ENCODE measurements at regions not wholly inside any gene's neighbourhood (a gene's known extent, or its start where the extent isn't known, plus 50 kb on each side); places are given as distances from the start of the nearest gene placed in this dataset.

DNA sequence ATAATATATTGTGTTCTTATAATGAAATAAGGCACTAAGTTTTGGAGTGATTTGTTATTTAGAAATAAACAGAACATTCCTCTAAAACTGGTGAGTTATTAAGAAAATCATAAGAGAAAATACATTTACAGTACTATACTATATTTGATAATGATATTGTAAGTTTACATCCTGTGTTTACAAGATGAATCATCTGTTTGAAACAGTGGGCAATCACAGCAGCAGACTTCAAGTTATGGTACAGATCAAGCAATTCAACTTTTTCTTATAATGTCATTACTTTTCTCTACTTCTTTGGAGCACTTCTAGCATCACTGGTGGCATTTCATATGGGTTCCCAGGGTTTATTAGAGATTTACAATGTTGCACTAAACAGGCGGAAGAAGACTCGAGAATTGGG lies 86.5 kb upstream of the BRINP3 start:
- WGBS (ENCODE audit: low lambda C conversion rate, missing lambda C conversion rate) = 72% methylated on average over 2 of the region's 2 CpGs

DNA sequence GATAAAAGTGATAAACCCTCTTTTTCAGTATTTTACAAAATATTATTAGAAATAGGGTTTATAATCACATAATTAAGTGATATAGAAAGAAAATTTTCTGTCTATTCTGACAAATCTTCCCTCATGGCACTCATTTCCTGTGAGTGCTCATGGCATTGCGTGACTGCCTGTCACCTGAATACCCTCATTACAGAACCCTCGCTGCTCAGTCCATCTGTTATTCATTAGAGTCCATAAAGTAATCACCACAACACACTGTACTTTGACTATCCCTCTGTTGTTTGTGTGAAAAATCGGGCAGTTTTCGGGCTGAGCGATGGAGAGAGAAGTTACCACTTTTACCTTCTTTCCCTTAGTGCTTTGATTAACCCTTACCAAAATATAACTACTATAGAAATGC lies 100.4 kb upstream of the BRINP3 start:
- TF ChIP-seq EZH2phosphoT487 (IDR thresholded peaks at IDR 0.05; ENCODE audit: low read depth, severe bottlenecking, unreplicated experiment) = no peak
- no peak for TF ChIP-seq EZH2 (IDR thresholded peaks at IDR 0.05; ENCODE audit: borderline replicate concordance)
- TF ChIP-seq, protein P1, sequence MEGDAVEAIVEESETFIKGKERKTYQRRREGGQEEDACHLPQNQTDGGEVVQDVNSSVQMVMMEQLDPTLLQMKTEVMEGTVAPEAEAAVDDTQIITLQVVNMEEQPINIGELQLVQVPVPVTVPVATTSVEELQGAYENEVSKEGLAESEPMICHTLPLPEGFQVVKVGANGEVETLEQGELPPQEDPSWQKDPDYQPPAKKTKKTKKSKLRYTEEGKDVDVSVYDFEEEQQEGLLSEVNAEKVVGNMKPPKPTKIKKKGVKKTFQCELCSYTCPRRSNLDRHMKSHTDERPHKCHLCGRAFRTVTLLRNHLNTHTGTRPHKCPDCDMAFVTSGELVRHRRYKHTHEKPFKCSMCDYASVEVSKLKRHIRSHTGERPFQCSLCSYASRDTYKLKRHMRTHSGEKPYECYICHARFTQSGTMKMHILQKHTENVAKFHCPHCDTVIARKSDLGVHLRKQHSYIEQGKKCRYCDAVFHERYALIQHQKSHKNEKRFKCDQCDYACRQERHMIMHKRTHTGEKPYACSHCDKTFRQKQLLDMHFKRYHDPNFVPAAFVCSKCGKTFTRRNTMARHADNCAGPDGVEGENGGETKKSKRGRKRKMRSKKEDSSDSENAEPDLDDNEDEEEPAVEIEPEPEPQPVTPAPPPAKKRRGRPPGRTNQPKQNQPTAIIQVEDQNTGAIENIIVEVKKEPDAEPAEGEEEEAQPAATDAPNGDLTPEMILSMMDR (IDR thresholded peaks at IDR 0.05; ENCODE audit: poor library complexity) = no peak
- no peaks in the 10 kb centered on the region for H3K9me3 ChIP-seq (ENCODE audit: low read depth)
- WGBS (ENCODE audit: low lambda C conversion rate, missing lambda C conversion rate) = 50% methylated on average over 5 of the region's 5 CpGs
- H3K27ac ChIP-seq = no peak overlapping the region
- H3K4me1 ChIP-seq (ENCODE audit: insufficient read depth) = no peaks in the 10 kb centered on the region
- DNase-seq (ENCODE audit: low spot score) = no peak
- no peaks in the 10 kb centered on the region for H3K36me3 ChIP-seq (replicated peaks; ENCODE audit: insufficient read depth, low read depth)
- H2AFZ ChIP-seq = no peak overlapping the region
- no peak overlapping the region for H3K4me3 ChIP-seq
- H4K20me1 ChIP-seq (ENCODE audit: insufficient read depth, poor library complexity, severe bottlenecking) = no peaks in the 10 kb centered on the region
- no peaks in the 10 kb centered on the region for H3K9me2 ChIP-seq (replicated peaks; ENCODE audit: insufficient read depth)
- H3K27me3 ChIP-seq = no peaks in the 10 kb centered on the region
- no peaks in the 10 kb centered on the region for H3K79me2 ChIP-seq
- H3K4me2 ChIP-seq = peak overlapping the region; percentile 50

More for the DNA sequence above, 86.5 kb upstream of the BRINP3 start:
- no peaks in the 10 kb centered on the region for H3K79me2 ChIP-seq
- no peaks in the 10 kb centered on the region for H3K9me3 ChIP-seq (ENCODE audit: low read depth)
- no peaks in the 10 kb centered on the region for H3K27me3 ChIP-seq
- TF ChIP-seq, protein P1 (IDR thresholded peaks at IDR 0.05; ENCODE audit: poor library complexity) = no peak
- no peaks in the 10 kb centered on the region for H3K4me1 ChIP-seq (ENCODE audit: insufficient read depth)
- H3K36me3 ChIP-seq (replicated peaks; ENCODE audit: insufficient read depth, low read depth) = no peaks in the 10 kb centered on the region
- DNase-seq (ENCODE audit: low spot score) = no peak
- no peak overlapping the region for H3K4me2 ChIP-seq
- no peak overlapping the region for H3K4me3 ChIP-seq
- no peaks in the 10 kb centered on the region for H4K20me1 ChIP-seq (ENCODE audit: insufficient read depth, poor library complexity, severe bottlenecking)
- H2AFZ ChIP-seq = no peak overlapping the region
- H3K27ac ChIP-seq = no peak overlapping the region
- no peaks in the 10 kb centered on the region for H3K9me2 ChIP-seq (replicated peaks; ENCODE audit: insufficient read depth)

- Histone ChIP-seq H3K4me2 (peak overlapping the region; percentile 50), H3K9me3 (ENCODE audit: low read depth) (no peaks in the 10 kb centered on the region), H3K9me2 (replicated peaks; ENCODE audit: insufficient read depth) (no peaks in the 10 kb centered on the region), H3K79me2 (no peaks in the 10 kb centered on the region), H3K27me3 (no peaks in the 10 kb centered on the region), H3K27ac (no peak overlapping the region), H2AFZ (no peak overlapping the region), H4K20me1 (ENCODE audit: insufficient read depth, poor library complexity, severe bottlenecking) (no peaks in the 10 kb centered on the region), H3K36me3 (replicated peaks; ENCODE audit: insufficient read depth, low read depth) (no peaks in the 10 kb centered on the region), H3K4me3 (no peak overlapping the region), H3K4me1 (ENCODE audit: insufficient read depth) (no peaks in the 10 kb centered on the region)
- DNase-seq (ENCODE audit: low spot score) = no peak
- 58% methylated on average over 6 of the region's 6 CpGs for WGBS (ENCODE audit: low lambda C conversion rate, missing lambda C conversion rate)
- TF ChIP-seq, protein P1 (IDR thresholded peaks at IDR 0.05; ENCODE audit: poor library complexity) = no peak
- TF ChIP-seq EZH2 (IDR thresholded peaks at IDR 0.05; ENCODE audit: borderline replicate concordance) (no peak), EZH2phosphoT487 (IDR thresholded peaks at IDR 0.05; ENCODE audit: low read depth, severe bottlenecking, unreplicated experiment) (no peak)
Measured at GRCh38 chr1:190578526-190578925, 100.9 kb upstream of the BRINP3 start.

DNA sequence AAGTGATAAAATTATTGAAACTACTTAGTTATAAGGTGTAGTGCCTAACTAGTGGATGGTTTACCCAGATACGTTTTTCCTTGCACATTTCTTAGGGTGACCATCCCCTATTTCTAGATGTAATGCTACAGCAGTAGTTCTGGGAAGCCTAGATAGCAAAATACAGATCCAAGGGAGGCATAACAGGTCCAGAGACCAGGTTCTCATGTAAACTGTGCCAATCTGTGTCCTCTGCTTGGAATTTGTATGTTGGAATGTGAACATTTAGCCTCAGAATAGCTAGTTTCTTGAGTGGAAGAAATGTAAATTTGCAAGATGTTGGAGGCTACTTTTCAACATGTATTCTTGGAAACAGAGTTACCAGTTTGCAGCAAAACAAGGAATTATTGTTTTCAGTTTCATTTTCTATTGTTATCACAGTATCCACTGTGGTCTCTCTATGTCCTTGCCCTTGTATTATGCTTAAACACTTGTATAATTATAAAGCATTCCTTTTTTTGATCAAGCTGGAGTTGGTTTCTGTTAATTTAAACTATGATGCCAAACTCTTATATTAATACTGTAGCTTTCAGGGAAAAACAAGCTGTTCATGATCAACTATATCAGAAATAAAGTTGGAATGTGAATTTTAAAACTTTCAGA lies 102.0 kb upstream of the BRINP3 start:
- TF ChIP-seq, protein P1 (IDR thresholded peaks at IDR 0.05; ENCODE audit: poor library complexity) = no peak
- no peaks in the 10 kb centered on the region for H3K36me3 ChIP-seq (replicated peaks; ENCODE audit: insufficient read depth, low read depth)
- no peak overlapping the region for H3K4me2 ChIP-seq
- no peaks in the 10 kb centered on the region for H3K4me1 ChIP-seq (ENCODE audit: insufficient read depth)
- H3K27me3 ChIP-seq = no peaks in the 10 kb centered on the region
- H4K20me1 ChIP-seq (ENCODE audit: insufficient read depth, poor library complexity, severe bottlenecking) = no peaks in the 10 kb centered on the region
- 45% methylated on average over 1 of the region's 1 CpG for WGBS (ENCODE audit: low lambda C conversion rate, missing lambda C conversion rate)
- no peak for DNase-seq (ENCODE audit: low spot score)
- no peaks in the 10 kb centered on the region for H3K9me2 ChIP-seq (replicated peaks; ENCODE audit: insufficient read depth)
- no peaks in the 10 kb centered on the region for H3K9me3 ChIP-seq (ENCODE audit: low read depth)
- H3K27ac ChIP-seq = no peak overlapping the region
- H3K4me3 ChIP-seq = no peak overlapping the region
- H2AFZ ChIP-seq = peak overlapping the region; percentile 36
- no peaks in the 10 kb centered on the region for H3K79me2 ChIP-seq
